ENCODE measurements at regions not wholly inside any gene's neighbourhood (a gene's known extent, or its start where the extent isn't known, plus 50 kb on each side); places are given as distances from the start of the nearest gene placed in this dataset.

- TF ChIP-seq, protein P1, sequence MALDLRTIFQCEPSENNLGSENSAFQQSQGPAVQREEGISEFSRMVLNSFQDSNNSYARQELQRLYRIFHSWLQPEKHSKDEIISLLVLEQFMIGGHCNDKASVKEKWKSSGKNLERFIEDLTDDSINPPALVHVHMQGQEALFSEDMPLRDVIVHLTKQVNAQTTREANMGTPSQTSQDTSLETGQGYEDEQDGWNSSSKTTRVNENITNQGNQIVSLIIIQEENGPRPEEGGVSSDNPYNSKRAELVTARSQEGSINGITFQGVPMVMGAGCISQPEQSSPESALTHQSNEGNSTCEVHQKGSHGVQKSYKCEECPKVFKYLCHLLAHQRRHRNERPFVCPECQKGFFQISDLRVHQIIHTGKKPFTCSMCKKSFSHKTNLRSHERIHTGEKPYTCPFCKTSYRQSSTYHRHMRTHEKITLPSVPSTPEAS (tag by site-specific recombination; IDR thresholded peaks at IDR 0.05) = no peak
- TF ChIP-seq ZNF571 (tag by site-specific recombination; IDR thresholded peaks at IDR 0.05) (no peak), KLF9 (tag by site-specific recombination; IDR thresholded peaks at IDR 0.05; ENCODE audit: low read depth) (no peak), ZNF174 (tag by site-specific recombination; IDR thresholded peaks at IDR 0.05) (no peak), CTCF (tag by site-specific recombination; IDR thresholded peaks at IDR 0.05) (no peak), ZNF747 (tag by site-specific recombination; IDR thresholded peaks at IDR 0.05) (no peak), YY1 (tag by site-specific recombination; IDR thresholded peaks at IDR 0.05) (no peak), ZNF449 (tag by site-specific recombination; IDR thresholded peaks at IDR 0.05) (no peak), TSHZ1 (tag by site-specific recombination; IDR thresholded peaks at IDR 0.05; ENCODE audit: borderline replicate concordance) (no peak), ZNF501 (tag by site-specific recombination; IDR thresholded peaks at IDR 0.05) (no peak)
Observed at GRCh38 chr4:11281720-11282119, 147.0 kb downstream of the HS3ST1 start.
